ENCODE measurements at regions not wholly inside any gene's neighbourhood (a gene's known extent, or its start where the extent isn't known, plus 50 kb on each side); places are given as distances from the start of the nearest gene placed in this dataset.
"Not testable (repeated sequence)": the region's sequence is repeated elsewhere in the genome, so short reads cannot be mapped to it uniquely, and the experiment has no call there.

- Mint-ChIP-seq H3K27me3 (peaks cover 14% of the 10 kb centered on the region), H3K27ac (no peak overlapping the region), H3K4me1 (no peaks in the 10 kb centered on the region), H3K4me3 (no peak overlapping the region), H3K36me3 (ENCODE audit: low read depth) (no peaks in the 10 kb centered on the region)
- ATAC-seq (no peak), DNase-seq (no peak)
- H3K9me3 ChIP-seq (ENCODE audit: control insufficient read depth, low read length, poor library complexity, severe bottlenecking), result peaks cover 2% of the 10 kb centered on the region
Observed at GRCh38 chr13:100790405-100790804, 115.8 kb upstream of the TMTC4 start.

DNA sequence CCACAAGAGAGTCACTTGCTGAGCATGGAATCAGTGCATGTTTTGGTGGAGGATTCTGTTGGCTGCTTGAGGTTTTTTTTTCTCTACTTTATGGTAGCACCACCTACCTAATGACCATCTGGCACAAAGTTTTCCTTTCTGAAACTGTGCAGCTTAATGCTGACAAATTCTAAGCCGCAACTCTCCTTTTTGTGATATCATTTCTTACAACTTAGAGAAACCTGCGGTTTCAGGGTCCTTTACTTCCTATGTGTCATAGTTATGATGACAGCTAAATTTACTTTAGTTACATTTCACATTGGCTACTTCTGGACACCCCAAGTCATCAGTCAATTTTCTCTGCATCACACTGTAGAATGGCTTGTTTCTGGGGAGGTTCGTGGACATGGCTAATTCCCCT lies 115.4 kb upstream of the TMTC4 start:
- Mint-ChIP-seq H3K27ac (no peak overlapping the region), H3K36me3 (ENCODE audit: low read depth) (no peaks in the 10 kb centered on the region), H3K4me3 (no peak overlapping the region), H3K27me3 (peaks cover 14% of the 10 kb centered on the region), H3K4me1 (no peaks in the 10 kb centered on the region)
- ATAC-seq, result no peak
- DNase-seq, result no peak
- peaks cover 2% of the 10 kb centered on the region for H3K9me3 ChIP-seq (ENCODE audit: control insufficient read depth, low read length, poor library complexity, severe bottlenecking)

GRCh38 chr13:100789481-100789880 lies 114.9 kb upstream of the TMTC4 start:
- H3K4me3 Mint-ChIP-seq, result no peak overlapping the region

DNA sequence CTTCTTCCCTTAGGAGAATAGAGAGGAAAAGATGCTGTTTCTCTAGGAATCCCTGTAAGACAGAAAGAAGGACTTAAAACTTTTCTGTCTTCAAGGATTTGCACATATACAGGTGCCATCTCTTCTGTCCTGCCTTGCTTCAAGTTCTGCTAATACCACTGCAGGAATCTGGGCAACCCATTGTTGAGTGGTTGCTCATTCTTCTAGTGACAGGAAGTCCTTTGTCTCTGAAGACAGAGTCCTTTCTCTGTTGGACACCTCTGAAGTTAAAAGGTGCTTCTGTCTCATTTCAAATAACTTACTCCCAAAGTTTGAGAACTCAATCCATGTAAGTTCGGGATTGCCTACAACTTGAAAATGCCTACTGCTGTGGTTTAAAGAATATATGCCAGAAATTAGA lies 114.4 kb upstream of the TMTC4 start:
- Mint-ChIP-seq H3K4me1 (no peaks in the 10 kb centered on the region), H3K4me3 (no peak overlapping the region), H3K36me3 (ENCODE audit: low read depth) (no peaks in the 10 kb centered on the region), H3K27ac (no peak overlapping the region), H3K27me3 (peaks cover 18% of the 10 kb centered on the region)
- DNase-seq, result no peak
- peaks cover 2% of the 10 kb centered on the region for H3K9me3 ChIP-seq (ENCODE audit: control insufficient read depth, low read length, poor library complexity, severe bottlenecking)
- no peak for ATAC-seq

More at GRCh38 chr13:100789481-100789880, 114.9 kb upstream of the TMTC4 start:
- ATAC-seq (no peak), DNase-seq (no peak)
- Mint-ChIP-seq H3K27ac (no peak overlapping the region), H3K4me1 (no peaks in the 10 kb centered on the region), H3K27me3 (peaks cover 14% of the 10 kb centered on the region), H3K36me3 (ENCODE audit: low read depth) (no peaks in the 10 kb centered on the region)
- H3K9me3 ChIP-seq (ENCODE audit: control insufficient read depth, low read length, poor library complexity, severe bottlenecking), result peaks cover 2% of the 10 kb centered on the region

DNA sequence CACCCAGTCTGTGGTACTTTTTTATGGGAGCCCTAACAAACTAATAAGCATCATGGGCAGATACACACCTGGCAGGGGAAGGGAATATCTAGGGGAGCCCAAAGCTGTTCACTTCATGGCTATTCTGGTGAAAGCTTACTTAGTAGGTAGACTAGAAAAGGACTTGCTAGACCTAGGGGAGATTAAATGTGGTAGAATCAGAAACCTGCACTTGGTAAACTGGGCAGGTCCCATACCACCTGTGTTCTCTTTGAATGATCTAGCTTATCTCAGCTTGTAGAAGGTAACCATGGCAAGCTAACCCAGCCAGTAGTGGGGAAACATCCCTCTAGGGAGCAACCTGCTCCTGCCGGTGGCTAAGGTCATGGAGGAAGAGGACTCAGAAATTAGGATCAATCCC lies 113.9 kb upstream of the TMTC4 start:
- H3K4me1 Mint-ChIP-seq, result no peaks in the 10 kb centered on the region
- no peak for DNase-seq
- ATAC-seq, result no peak
- peaks cover 2% of the 10 kb centered on the region for H3K9me3 ChIP-seq (ENCODE audit: control insufficient read depth, low read length, poor library complexity, severe bottlenecking)
- H3K36me3 Mint-ChIP-seq (ENCODE audit: low read depth), result no peaks in the 10 kb centered on the region
- H3K27me3 Mint-ChIP-seq, result peaks cover 22% of the 10 kb centered on the region
- H3K27ac Mint-ChIP-seq, result no peak overlapping the region
- no peak overlapping the region for H3K4me3 Mint-ChIP-seq

DNA sequence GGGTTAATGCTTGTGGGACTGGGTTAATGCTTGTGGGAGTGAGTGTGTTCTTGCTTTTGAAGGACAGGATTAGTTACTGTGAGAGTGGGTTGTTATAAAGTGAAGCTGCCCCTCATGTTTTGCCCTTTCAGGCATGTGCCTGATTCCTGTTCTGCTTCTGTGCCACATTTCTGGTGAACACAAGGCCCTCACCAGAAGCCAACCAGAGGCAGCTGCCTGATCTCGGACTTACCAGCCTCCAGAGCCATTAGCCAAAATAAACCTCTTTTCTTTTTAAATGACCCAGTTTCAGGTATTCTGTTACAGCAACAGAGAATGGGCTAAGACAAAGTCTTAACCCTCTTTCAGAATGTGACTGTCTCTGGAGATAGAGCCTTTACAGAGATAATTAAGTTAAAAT lies 113.3 kb upstream of the TMTC4 start:
- no peak for DNase-seq
- Mint-ChIP-seq H3K27ac (no peak overlapping the region), H3K27me3 (peaks cover 28% of the 10 kb centered on the region), H3K36me3 (ENCODE audit: low read depth) (no peaks in the 10 kb centered on the region), H3K4me3 (no peak overlapping the region), H3K4me1 (no peaks in the 10 kb centered on the region)
- H3K9me3 ChIP-seq (ENCODE audit: control insufficient read depth, low read length, poor library complexity, severe bottlenecking), result peaks cover 2% of the 10 kb centered on the region
- no peak for ATAC-seq

GRCh38 chr13:100776686-100777085 lies 102.1 kb upstream of the TMTC4 start:
- not testable (repeated sequence) for H3K27ac Mint-ChIP-seq, H3K27me3 Mint-ChIP-seq, H3K4me1 Mint-ChIP-seq

GRCh38 chr13:100773923-100774663 lies 99.5 kb upstream of the TMTC4 start:
- Mint-ChIP-seq H3K4me1 (peaks cover 5% of the 10 kb centered on the region), H3K27me3 (no peaks in the 10 kb centered on the region), H3K36me3 (ENCODE audit: low read depth) (no peaks in the 10 kb centered on the region), H3K27ac (no peak overlapping the region), H3K4me3 (no peak overlapping the region)
- no peak for DNase-seq
- H3K9me3 ChIP-seq (ENCODE audit: control insufficient read depth, low read length, poor library complexity, severe bottlenecking), result no peaks in the 10 kb centered on the region
- no peak for ATAC-seq

More at GRCh38 chr13:100776686-100777085, 102.1 kb upstream of the TMTC4 start:
- not testable (repeated sequence) for ATAC-seq; DNase-seq; H3K4me3 Mint-ChIP-seq; H3K9me3 ChIP-seq (ENCODE audit: control insufficient read depth, low read length, poor library complexity, severe bottlenecking); H3K36me3 Mint-ChIP-seq (ENCODE audit: low read depth)

- no peaks in the 10 kb centered on the region for H3K9me3 ChIP-seq (ENCODE audit: control insufficient read depth, low read length, poor library complexity, severe bottlenecking)
- ATAC-seq, result no peak
- Mint-ChIP-seq H3K36me3 (ENCODE audit: low read depth) (no peaks in the 10 kb centered on the region), H3K4me3 (no peak overlapping the region), H3K27me3 (no peaks in the 10 kb centered on the region), H3K27ac (no peak overlapping the region), H3K4me1 (peaks cover 5% of the 10 kb centered on the region)
- no peak for DNase-seq
Observed at GRCh38 chr13:100773429-100773828, 98.8 kb upstream of the TMTC4 start.

DNA sequence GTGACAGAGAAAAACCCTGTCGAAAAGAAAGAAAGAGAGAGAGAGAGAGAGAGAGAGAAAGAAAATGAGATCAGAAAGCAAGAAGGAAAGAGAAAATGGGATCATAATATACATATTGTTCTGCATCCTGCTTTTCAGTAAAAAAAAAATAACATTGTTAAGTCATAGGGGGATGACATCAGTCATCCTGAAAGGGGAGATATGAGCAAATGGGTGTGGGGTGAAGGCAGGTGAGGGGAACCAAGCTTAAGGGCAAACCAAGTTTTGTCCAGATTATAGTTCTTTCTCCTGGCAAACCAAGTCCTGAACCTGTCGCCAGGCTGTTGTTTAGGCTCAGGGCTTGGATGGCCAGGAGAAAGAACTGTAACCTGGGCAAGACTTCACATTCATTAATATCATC lies 92.6 kb upstream of the TMTC4 start:
- H3K4me3 Mint-ChIP-seq, result no peak overlapping the region

DNA sequence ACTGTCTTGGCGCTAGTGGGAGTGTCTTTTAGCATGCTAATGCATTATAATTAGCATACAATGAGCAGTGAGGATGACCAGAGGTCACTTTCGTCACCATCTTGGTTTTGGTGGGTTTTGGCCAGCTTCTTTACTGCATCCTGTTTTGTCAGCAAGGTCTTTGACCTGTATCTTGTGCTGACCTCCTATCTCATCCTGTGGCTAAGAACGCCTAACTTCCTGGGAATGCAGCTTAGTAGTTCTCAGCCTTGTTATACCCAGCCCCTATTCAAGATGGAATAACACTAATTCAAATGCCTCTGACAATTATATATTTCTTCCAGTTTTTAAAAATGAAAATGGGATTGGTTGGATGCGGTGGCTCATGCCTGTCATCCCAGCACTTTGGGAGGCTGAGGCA lies 92.0 kb upstream of the TMTC4 start:
- not testable (repeated sequence) for H3K4me3 Mint-ChIP-seq; ATAC-seq; H3K27ac Mint-ChIP-seq; H3K36me3 Mint-ChIP-seq (ENCODE audit: low read depth); H3K4me1 Mint-ChIP-seq; H3K9me3 ChIP-seq (ENCODE audit: control insufficient read depth, low read length, poor library complexity, severe bottlenecking); DNase-seq; H3K27me3 Mint-ChIP-seq

More for the DNA sequence above, 92.6 kb upstream of the TMTC4 start:
- DNase-seq, result no peak
- no peak overlapping the region for H3K27ac Mint-ChIP-seq
- no peak for ATAC-seq
- no peaks in the 10 kb centered on the region for H3K4me1 Mint-ChIP-seq
- no peaks in the 10 kb centered on the region for H3K27me3 Mint-ChIP-seq
- H3K36me3 Mint-ChIP-seq (ENCODE audit: low read depth), result no peaks in the 10 kb centered on the region
- H3K9me3 ChIP-seq (ENCODE audit: control insufficient read depth, low read length, poor library complexity, severe bottlenecking), result no peaks in the 10 kb centered on the region

DNA sequence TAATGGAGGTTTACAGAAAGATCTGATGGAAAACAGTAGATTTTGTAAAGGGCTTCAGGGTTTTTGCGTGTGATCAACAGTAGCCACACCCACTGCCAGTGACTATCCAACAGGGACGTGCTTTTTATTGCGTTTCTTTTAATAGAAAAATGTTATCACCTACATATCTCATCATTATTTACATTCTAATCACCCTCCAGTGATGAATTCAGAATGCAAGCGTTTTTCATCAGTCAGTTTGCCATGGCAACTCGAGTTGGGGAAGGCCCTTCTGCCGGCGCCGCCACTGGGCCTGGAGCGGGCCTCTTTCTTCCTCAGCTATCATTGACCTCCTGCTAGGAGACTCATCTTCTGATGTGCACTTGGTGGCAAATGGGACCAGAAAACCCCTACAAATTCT lies 90.3 kb upstream of the TMTC4 start:
- no peak overlapping the region for H3K4me3 Mint-ChIP-seq

DNA sequence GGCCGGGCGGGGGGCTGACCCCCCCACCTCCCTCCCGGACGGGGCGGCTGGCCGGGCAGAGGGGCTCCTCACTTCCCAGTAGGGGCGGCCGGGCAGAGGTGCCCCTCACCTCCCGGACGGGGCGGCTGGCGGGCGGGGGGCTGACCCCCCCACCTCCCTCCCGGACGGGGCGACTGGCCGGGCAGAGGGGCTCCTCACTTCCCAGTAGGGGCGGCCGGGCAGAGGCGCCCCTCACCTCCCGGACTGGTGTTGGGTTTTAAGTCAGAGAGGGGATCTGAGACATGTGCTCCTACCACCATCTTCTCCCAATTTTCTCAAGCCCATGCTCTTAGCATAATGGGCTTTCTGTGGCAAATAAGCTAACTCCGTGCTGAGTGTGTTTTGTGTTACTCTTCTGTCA lies 87.5 kb upstream of the TMTC4 start:
- H3K4me3 Mint-ChIP-seq; H3K9me3 ChIP-seq (ENCODE audit: control insufficient read depth, low read length, poor library complexity, severe bottlenecking); ATAC-seq; H3K27me3 Mint-ChIP-seq; H3K27ac Mint-ChIP-seq; H3K36me3 Mint-ChIP-seq (ENCODE audit: low read depth); DNase-seq; H3K4me1 Mint-ChIP-seq: not testable (repeated sequence)

More for the DNA sequence above, 90.3 kb upstream of the TMTC4 start:
- Mint-ChIP-seq H3K27ac (no peak overlapping the region), H3K27me3 (peaks cover 3% of the 10 kb centered on the region), H3K36me3 (ENCODE audit: low read depth) (no peaks in the 10 kb centered on the region), H3K4me1 (no peaks in the 10 kb centered on the region)
- no peak for ATAC-seq
- DNase-seq, result no peak
- no peaks in the 10 kb centered on the region for H3K9me3 ChIP-seq (ENCODE audit: control insufficient read depth, low read length, poor library complexity, severe bottlenecking)

GRCh38 chr13:100755891-100756290 lies 81.3 kb upstream of the TMTC4 start:
- DNase-seq (no peak), ATAC-seq (no peak)
- peaks cover 29% of the 10 kb centered on the region for H3K27me3 Mint-ChIP-seq
- H3K4me3 Mint-ChIP-seq, result no peak overlapping the region
- H3K4me1 Mint-ChIP-seq, result no peaks in the 10 kb centered on the region
- H3K36me3 Mint-ChIP-seq (ENCODE audit: low read depth), result no peaks in the 10 kb centered on the region
- no peak overlapping the region for H3K27ac Mint-ChIP-seq
- H3K9me3 ChIP-seq (ENCODE audit: control insufficient read depth, low read length, poor library complexity, severe bottlenecking), result no peaks in the 10 kb centered on the region

Measured in T-helper 17 cell (primary cell).